ENCODE measurements at regions not wholly inside any gene's neighbourhood (a gene's known extent, or its start where the extent isn't known, plus 50 kb on each side); places are given as distances from the start of the nearest gene placed in this dataset.

GRCh38 chr1:157189986-157190982, 52.1 kb upstream of the ETV3 start:
- no peaks in the 10 kb centered on the region for H3K36me3 ChIP-seq (ENCODE audit: low read depth)
- no peak for DNase-seq (ENCODE audit: low spot score)

GRCh38 chr1:157189096-157189495, 50.9 kb upstream of the ETV3 start:
- Histone ChIP-seq H3K36me3 (ENCODE audit: low read depth) (no peaks in the 10 kb centered on the region), H3K4me1 (ENCODE audit: insufficient read depth, poor library complexity, severe bottlenecking) (no peaks in the 10 kb centered on the region), H3K27me3 (ENCODE audit: insufficient read depth, poor library complexity, severe bottlenecking) (no peaks in the 10 kb centered on the region), H3K9me3 (ENCODE audit: severe bottlenecking) (no peaks in the 10 kb centered on the region), H3K4me3 (ENCODE audit: severe bottlenecking) (no peak overlapping the region), H3K27ac (ENCODE audit: poor library complexity, severe bottlenecking) (no peak overlapping the region)
- ATAC-seq (ENCODE audit: low read depth) (no peak), DNase-seq (ENCODE audit: low spot score) (no peak)
- TF ChIP-seq, protein P1, sequence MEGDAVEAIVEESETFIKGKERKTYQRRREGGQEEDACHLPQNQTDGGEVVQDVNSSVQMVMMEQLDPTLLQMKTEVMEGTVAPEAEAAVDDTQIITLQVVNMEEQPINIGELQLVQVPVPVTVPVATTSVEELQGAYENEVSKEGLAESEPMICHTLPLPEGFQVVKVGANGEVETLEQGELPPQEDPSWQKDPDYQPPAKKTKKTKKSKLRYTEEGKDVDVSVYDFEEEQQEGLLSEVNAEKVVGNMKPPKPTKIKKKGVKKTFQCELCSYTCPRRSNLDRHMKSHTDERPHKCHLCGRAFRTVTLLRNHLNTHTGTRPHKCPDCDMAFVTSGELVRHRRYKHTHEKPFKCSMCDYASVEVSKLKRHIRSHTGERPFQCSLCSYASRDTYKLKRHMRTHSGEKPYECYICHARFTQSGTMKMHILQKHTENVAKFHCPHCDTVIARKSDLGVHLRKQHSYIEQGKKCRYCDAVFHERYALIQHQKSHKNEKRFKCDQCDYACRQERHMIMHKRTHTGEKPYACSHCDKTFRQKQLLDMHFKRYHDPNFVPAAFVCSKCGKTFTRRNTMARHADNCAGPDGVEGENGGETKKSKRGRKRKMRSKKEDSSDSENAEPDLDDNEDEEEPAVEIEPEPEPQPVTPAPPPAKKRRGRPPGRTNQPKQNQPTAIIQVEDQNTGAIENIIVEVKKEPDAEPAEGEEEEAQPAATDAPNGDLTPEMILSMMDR (IDR thresholded peaks at IDR 0.05; ENCODE audit: poor library complexity, severe bottlenecking): no peak

More at GRCh38 chr1:157189986-157190982, 52.1 kb upstream of the ETV3 start:
- no peak overlapping the region for H3K27ac ChIP-seq (ENCODE audit: poor library complexity, severe bottlenecking)
- TF ChIP-seq, protein P1 (IDR thresholded peaks at IDR 0.05; ENCODE audit: poor library complexity, severe bottlenecking): no peak
- H3K4me1 ChIP-seq (ENCODE audit: insufficient read depth, poor library complexity, severe bottlenecking): no peaks in the 10 kb centered on the region
- no peaks in the 10 kb centered on the region for H3K27me3 ChIP-seq (ENCODE audit: insufficient read depth, poor library complexity, severe bottlenecking)
- no peak overlapping the region for H3K4me3 ChIP-seq (ENCODE audit: severe bottlenecking)
- H3K9me3 ChIP-seq (ENCODE audit: severe bottlenecking): no peaks in the 10 kb centered on the region
- peak; percentile 15; the same call in 1 of the 3 replicates for ATAC-seq (ENCODE audit: low read depth)

All from RWPE2 (cell line).